Muscle layer of duodenum (tissue), 2 donors: ENCODE measurements at regions not wholly inside any gene's neighbourhood (a gene's known extent, or its start where the extent isn't known, plus 50 kb on each side); places are given as distances from the start of the nearest gene placed in this dataset.

ENCODE experiments used
- H3K27ac ChIP-seq: one replicate; pipeline ENCODE4 v1.7.0; 2013; ENCODE audit warnings: mild to moderate bottlenecking, low read length
- H3K27me3 ChIP-seq: one replicate; pipeline ENCODE4 v1.7.0; 2013; ENCODE audit warnings: low read depth, mild to moderate bottlenecking, control low read depth, low read length
- H3K36me3 ChIP-seq, 2 donors: one replicate each; pipeline ENCODE4 v1.7.0; 2013; ENCODE audit warnings: low read length in 2 of 2, control low read depth in 1 of 2, mild to moderate bottlenecking in 1 of 2; ENCODE audit not compliant: insufficient read depth in 2 of 2, control insufficient read depth in 1 of 2
- H3K4me1 ChIP-seq, 2 donors: one replicate each; pipeline ENCODE4 v1.7.0; 2013; ENCODE audit warnings: low read length in 2 of 2, mild to moderate bottlenecking in 2 of 2, control low read depth in 1 of 2, moderate library complexity in 1 of 2; ENCODE audit not compliant: insufficient read depth in 2 of 2, control insufficient read depth in 1 of 2
- H3K4me3 ChIP-seq, 2 donors: one replicate each; pipeline ENCODE4 v1.7.0; 2013; ENCODE audit warnings: low read length in 2 of 2, low read depth in 1 of 2, mild to moderate bottlenecking in 1 of 2
- H3K9me3 ChIP-seq, 2 donors: one replicate each; pipeline ENCODE4 v1.7.0; 2013; ENCODE audit warnings: low read length in 2 of 2, control low read depth in 1 of 2, mild to moderate bottlenecking in 1 of 2; ENCODE audit not compliant: control insufficient read depth in 1 of 2
- donor health status: healthy.

DNA sequence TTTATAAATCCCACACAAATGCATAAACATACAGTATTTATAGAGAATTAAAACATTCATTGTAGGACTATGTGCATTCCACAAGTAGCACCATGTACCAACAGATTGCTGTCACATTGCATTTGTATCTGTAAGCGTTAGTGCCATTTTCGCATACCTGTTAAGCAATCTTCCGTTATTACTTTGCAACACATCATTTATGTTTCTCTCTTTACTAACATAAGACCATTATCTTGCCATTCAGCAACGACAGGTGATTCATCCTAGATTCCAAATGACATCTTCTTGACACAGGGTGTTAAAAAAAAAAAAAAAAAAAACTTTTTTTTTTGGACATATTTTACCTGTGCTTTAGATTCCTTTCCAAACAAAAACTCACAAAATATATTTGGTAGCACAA lies 511.8 kb downstream of the ELAVL2 start:
- no peak overlapping the region for H3K27ac ChIP-seq
- no peaks in the 10 kb centered on the region for H3K9me3 ChIP-seq
- H3K36me3 ChIP-seq = no peaks in the 10 kb centered on the region
- no peaks in the 10 kb centered on the region for H3K4me1 ChIP-seq
- no peak overlapping the region for H3K4me3 ChIP-seq
- H3K27me3 ChIP-seq = no peaks in the 10 kb centered on the region

DNA sequence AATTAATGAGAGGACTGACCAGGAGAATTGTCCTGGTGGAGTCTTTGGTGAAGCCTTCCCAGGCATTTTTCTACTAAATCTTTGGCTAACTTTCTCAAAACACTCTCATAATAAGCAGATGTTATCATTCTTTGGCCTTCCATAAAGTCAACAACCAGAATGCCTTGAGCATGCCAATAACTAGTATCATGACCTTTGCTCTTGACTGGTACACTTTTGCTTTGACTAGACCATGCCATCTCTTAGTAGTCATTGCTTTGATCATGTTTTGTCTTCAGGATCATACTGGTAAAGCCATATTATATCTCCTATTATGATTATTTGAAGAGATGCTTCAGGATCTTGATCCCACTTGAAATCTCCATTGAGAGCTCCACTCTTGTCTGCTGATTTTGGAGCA lies 506.9 kb downstream of the ELAVL2 start:
- Histone ChIP-seq H3K27me3 (no peaks in the 10 kb centered on the region), H3K9me3 (no peaks in the 10 kb centered on the region), H3K27ac (no peak overlapping the region), H3K4me1 (no peaks in the 10 kb centered on the region), H3K36me3 (no peaks in the 10 kb centered on the region), H3K4me3 (no peak overlapping the region)

DNA sequence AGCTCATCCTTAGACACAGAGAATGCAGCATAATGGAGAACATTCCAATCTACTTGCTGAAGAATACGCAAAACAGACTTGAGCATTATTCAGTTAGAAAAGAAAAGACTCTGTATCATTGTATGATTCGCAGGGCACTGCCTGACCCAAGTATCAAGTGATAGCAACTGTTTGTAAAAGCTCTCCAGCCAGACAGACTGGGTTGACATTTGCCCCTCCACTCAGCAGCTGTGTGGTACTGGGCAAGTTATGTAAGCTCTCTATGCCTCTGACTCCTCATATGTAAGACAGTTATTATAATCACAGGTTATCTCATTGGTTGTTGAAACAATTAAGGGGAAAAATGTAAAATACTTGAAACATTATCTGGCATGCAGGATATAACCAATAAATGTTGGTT lies 505.0 kb downstream of the ELAVL2 start:
- no peaks in the 10 kb centered on the region for H3K36me3 ChIP-seq

DNA sequence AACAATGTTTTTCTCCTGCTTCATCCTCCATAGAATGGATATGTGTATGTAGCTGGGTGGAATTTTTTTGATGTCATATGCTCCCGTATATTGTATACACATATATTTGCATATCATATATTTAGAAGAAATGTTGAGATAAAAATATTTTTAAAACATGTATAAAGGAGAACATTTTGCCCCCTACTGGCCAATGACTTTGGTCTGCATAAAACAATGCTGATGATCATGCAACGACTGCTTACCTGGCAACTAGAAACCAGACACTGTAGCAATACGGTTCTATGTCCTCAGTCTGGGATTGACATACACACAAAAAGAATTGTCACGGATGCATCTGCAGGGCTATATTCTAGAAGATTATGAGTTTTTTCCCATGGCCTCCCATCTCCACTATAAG lies 503.6 kb downstream of the ELAVL2 start:
- Histone ChIP-seq H3K36me3 (no peaks in the 10 kb centered on the region), H3K4me1 (no peaks in the 10 kb centered on the region), H3K4me3 (no peak overlapping the region), H3K27ac (no peak overlapping the region), H3K9me3 (no peaks in the 10 kb centered on the region), H3K27me3 (no peaks in the 10 kb centered on the region)

More for the DNA sequence above, 505.0 kb downstream of the ELAVL2 start:
- H3K27ac ChIP-seq = no peak overlapping the region
- no peak overlapping the region for H3K4me3 ChIP-seq
- H3K9me3 ChIP-seq = no peaks in the 10 kb centered on the region
- H3K4me1 ChIP-seq = no peaks in the 10 kb centered on the region
- H3K27me3 ChIP-seq = no peaks in the 10 kb centered on the region

DNA sequence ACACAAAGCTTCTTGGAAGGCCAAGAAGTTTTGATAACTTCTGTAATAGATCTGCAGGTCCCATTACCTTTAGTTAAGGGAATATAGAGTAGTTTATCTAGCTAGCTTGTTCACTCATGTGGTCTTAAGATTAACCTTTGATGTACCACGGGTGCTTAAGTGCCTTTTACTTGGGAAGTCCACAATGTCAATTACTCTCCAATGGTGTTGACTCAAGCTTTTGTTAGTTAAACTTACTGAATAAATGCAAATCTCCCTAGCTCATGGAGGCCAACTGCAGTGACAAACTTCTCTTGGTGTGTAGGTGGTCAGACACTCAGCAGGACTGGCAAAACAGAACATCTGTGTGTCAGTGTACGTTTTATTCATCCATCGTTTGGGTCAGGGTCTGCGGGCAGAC lies 501.5 kb downstream of the ELAVL2 start:
- Histone ChIP-seq H3K36me3 (no peaks in the 10 kb centered on the region), H3K9me3 (no peaks in the 10 kb centered on the region), H3K27me3 (no peaks in the 10 kb centered on the region), H3K4me1 (no peaks in the 10 kb centered on the region), H3K4me3 (no peak overlapping the region), H3K27ac (no peak overlapping the region)

DNA sequence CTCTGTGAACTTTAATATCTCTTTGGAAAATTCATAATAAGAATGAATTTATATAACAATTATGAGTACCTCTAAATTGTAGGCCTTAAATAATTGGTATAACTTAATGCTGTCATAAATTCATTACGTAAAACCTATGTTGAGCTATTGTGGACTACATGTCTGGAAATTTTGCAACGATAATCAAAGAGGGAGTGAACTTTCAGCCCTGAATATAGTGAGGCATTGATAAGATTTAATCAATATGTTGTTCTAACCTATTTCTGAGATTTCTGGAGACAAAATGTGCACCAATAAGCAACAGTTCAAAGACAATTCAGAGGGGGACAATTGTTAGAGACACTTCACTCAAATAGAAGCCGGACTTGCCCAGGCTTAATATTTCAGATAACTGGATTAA lies 499.4 kb downstream of the ELAVL2 start:
- H3K9me3 ChIP-seq = no peaks in the 10 kb centered on the region
- H3K27ac ChIP-seq = no peak overlapping the region
- no peak overlapping the region for H3K4me3 ChIP-seq
- H3K27me3 ChIP-seq = no peaks in the 10 kb centered on the region
- no peaks in the 10 kb centered on the region for H3K36me3 ChIP-seq
- no peaks in the 10 kb centered on the region for H3K4me1 ChIP-seq

DNA sequence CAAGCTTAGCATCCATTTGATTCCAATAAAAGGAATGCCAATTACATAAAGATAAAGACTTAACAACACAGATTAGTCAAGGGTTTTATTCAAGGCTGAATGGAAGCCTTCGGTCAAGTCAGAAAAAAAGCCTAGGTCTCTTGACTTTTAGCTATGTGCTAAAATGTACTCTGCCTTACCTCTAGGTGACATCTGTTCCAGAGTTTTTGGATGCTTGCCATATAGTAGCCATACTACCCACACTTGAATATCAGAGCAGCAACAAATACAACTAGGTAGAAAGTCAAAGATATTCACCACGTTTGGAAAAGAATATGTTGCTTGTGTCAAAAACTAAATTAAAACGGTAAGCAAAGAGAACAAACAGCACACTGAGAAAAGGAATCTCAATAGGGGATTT lies 484.7 kb downstream of the ELAVL2 start:
- Histone ChIP-seq H3K9me3 (no peaks in the 10 kb centered on the region), H3K4me1 (no peaks in the 10 kb centered on the region), H3K4me3 (no peak overlapping the region), H3K27me3 (no peaks in the 10 kb centered on the region), H3K36me3 (no peaks in the 10 kb centered on the region), H3K27ac (no peak overlapping the region)

DNA sequence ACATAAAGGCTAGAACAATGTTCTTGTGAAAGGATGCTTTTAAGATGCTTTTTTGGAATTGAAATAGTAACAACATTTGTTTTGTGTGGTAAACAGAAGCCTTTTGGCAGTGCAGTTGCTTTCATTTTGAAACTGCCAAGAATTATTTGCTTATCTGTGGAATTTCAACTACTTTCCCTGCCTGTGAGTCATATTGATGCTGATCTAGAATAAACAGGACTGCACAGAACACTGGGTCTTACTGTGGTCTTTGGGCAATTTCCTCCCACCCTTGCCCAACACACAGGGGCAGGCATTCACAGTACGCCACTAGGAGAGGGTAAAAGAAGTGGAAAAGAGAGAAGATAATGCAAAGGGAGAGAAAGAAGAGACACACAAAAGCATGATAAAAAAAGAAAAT lies 483.7 kb downstream of the ELAVL2 start:
- no peak overlapping the region for H3K4me3 ChIP-seq
- H3K36me3 ChIP-seq = no peaks in the 10 kb centered on the region
- H3K4me1 ChIP-seq = no peaks in the 10 kb centered on the region
- H3K9me3 ChIP-seq = no peaks in the 10 kb centered on the region
- H3K27me3 ChIP-seq = no peaks in the 10 kb centered on the region
- H3K27ac ChIP-seq = no peak overlapping the region

DNA sequence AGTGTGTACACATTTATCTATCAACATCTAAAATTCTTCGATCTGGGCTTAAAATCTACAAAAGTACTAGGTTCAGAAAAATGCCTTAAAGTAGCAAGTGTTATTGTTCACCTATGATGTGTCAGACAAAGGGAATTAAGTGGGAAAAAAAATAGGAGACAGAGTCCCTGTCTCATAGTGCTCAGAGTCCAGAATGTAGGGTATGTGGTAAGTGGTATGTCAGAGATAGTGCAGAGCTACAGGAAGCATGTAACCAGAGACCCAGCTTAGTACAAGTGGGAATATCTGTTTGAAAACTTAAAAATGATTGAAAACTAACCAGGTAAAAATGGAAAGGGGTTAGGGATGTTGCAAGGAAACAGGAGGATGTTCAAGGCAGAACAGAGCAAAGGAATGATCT lies 482.8 kb downstream of the ELAVL2 start:
- Histone ChIP-seq H3K27ac (no peak overlapping the region), H3K27me3 (no peaks in the 10 kb centered on the region), H3K4me1 (no peaks in the 10 kb centered on the region)

DNA sequence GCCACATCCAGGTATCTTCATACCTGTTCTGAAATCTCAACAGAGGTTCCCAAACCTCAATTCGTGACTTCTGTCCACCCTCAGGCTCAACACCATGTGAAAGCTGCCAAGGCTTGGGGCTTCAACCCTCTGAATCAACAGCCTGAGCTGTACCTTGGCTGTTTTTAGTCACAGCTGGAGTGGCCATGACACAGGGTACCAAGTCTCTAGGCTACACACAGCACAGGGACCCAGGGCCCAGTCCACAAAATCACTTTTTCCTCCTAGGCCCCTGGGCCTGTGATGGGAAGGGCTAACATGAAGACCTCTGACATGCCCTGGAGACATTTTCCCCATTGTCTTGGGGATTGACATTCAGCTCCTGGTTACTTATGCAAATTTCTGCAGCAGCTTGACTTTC lies 464.9 kb downstream of the ELAVL2 start:
- Histone ChIP-seq H3K9me3 (peaks cover 0 to 20% of the 10 kb centered on the region in 2 donors), H3K4me3 (no peak overlapping the region), H3K4me1 (no peaks in the 10 kb centered on the region), H3K27me3 (no peaks in the 10 kb centered on the region), H3K27ac (no peak overlapping the region), H3K36me3 (no peaks in the 10 kb centered on the region)

More for the DNA sequence above, 482.8 kb downstream of the ELAVL2 start:
- H3K36me3 ChIP-seq = no peaks in the 10 kb centered on the region
- H3K9me3 ChIP-seq = no peaks in the 10 kb centered on the region
- no peak overlapping the region for H3K4me3 ChIP-seq

DNA sequence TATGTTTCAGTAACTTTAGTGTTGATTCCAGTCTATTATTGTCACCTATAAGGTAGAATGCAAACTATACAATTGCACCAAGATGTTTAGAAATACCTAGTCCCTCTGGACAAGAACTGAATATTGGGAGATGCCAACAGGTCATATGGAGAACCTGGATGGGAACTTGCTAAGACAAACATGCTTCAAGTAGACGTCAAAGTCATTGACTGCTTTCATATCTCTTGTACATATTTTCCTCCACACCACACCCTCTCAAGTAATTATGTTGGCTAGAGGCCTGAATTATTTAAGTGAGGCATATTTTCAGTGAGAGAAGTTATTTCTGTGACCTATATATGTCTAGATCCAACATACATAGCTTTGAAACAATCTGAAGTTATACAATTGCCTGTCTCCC lies 453.3 kb downstream of the ELAVL2 start:
- no peaks in the 10 kb centered on the region for H3K4me1 ChIP-seq
- H3K4me3 ChIP-seq = no peak overlapping the region
- no peak overlapping the region for H3K27ac ChIP-seq
- H3K9me3 ChIP-seq = no peaks in the 10 kb centered on the region
- no peaks in the 10 kb centered on the region for H3K27me3 ChIP-seq
- no peaks in the 10 kb centered on the region for H3K36me3 ChIP-seq

DNA sequence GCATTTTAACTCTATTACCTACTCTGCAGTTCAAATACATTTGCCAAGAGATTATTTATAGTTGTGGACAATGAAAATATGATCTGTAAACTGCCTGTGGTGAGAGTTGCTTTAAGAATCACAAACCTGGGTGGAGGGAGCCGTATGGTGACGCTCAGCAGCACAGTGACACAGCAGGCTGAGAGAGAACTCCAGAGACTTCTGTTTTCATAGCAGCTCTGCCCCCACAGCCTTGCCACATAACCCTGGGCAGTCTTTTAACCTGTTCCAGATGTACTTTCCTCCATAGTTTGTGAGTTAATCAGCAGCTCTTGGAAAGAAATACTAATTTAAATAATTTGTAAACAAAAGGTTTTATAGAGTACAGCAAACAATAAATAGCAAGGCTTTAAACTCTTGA lies 450.5 kb downstream of the ELAVL2 start:
- Histone ChIP-seq H3K27me3 (no peaks in the 10 kb centered on the region), H3K27ac (no peak overlapping the region), H3K4me1 (no peaks in the 10 kb centered on the region), H3K9me3 (no peaks in the 10 kb centered on the region), H3K36me3 (no peaks in the 10 kb centered on the region), H3K4me3 (no peak overlapping the region)
